ENCODE measurements at regions not wholly inside any gene's neighbourhood (a gene's known extent, or its start where the extent isn't known, plus 50 kb on each side); places are given as distances from the start of the nearest gene placed in this dataset.

DNA sequence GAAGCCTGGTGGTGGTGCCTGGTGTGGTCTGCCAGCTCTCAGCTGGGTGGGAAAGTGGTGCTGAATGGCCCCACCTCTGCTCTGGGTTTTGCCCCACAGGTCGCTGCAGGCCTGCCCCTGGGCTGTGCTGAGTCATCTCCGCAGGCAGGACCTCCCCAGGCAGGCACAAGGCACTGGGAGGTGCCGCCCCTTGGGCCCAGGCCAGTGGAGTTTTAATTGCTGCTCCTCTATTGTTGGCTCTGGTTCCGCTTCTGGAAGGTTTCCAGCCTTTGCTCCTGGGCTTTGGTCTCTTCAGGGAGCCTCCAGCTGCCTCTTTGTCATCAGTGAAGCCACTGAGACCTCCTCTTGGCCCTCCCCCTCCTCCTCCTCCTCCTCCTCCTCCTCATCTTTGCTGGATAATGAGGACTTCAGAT lies 180.3 kb upstream of the GRB10 start:
- no peak for DNase-seq

DNA sequence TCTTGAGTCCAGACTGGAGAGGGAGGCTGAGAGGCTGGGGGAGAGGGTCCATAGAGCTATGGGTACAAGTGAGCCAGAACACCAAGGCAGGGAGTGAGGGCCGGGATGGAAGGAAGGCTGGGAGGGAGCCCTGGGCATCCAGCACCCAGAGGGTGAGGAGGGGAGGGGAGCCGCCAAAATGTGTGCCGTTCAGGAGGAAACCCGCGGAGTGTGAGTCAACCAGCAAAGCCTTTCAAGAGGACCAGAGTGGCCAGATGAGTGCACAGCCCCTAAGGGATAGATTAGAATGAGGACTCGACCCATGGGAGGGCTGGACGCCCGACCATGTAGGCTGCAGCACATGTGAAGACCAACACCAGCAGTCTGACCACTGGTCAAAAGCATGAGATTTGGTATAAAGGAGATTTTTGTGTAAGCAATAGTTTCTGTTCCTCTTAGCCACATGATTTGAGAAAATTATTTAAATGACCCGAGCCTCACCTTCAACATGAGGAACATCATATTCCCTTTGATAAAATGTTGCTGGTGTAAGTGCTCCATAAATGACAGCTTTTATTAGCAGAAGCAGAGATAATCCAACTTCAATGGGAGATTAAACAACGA lies 179.7 kb upstream of the GRB10 start:
- DNase-seq: no peak

GRCh38 chr7:50960621-50961310 lies 178.1 kb upstream of the GRB10 start:
- no peak for DNase-seq

DNA sequence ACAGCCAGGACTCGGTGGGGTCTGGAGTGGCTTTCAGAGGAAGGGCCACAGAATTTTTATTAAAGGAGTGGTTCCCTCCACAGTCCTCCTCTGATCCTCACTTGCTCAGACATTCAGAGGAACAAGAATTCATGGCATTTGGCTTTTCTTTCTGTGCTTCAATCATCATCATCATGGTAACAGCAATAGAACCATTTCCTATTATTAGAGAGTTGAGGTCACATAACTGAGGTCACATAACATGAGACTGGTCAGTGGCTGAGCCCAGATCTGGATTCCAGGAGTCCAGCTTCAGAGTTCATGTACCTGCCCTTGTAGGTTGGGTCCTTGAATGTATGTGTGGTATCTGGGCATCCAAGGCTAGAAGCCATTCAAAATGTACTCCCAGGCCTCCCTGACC lies 177.3 kb upstream of the GRB10 start:
- DNase-seq: no peak

DNA sequence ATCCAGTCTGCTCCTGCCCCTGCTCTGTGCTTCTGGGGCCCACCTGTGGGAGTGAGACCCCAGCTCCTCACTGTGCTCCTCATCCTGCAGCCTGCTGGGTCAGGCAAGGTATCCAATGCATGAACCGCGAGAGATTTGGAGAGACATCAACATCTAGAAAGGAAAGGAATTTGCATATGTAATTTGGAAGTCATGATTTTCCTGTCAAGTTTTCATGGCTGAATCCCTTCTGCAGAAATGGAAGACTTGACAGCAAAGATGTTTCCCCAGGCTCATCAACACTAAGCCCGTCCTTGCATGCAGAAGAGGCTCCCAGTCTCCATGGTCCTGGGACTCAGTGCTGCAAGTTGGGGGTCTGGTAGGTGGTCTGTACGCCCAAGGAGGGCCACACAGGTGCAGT lies 176.9 kb upstream of the GRB10 start:
- no peak for DNase-seq

GRCh38 chr7:50957855-50958254 lies 175.2 kb upstream of the GRB10 start:
- DNase-seq: no peak

- no peak for DNase-seq
These were observed 174.7 kb upstream of the GRB10 start for GRCh38 chr7:50957431-50957830.

GRCh38 chr7:50956522-50957155 lies 173.9 kb upstream of the GRB10 start:
- no peak for DNase-seq

DNA sequence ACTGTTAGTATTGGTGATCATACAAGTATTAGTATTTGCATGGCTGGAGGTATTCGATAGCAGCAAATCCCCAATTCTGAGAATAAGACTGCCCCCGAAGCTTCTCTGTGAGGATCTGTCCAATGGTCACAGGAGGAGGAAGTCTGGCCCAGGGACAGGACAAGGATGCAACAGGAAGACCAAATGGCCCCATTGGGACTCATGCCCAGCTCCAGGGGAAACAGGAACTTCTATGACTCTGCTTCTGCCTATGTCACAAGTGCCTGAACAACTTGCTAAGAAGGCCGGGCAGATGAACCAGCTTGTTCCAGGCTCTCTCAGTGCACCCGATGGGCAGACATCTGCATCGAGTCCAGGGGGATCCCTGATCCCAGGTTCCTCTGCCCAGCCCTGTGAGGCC lies 172.0 kb upstream of the GRB10 start:
- no peak for DNase-seq

DNA sequence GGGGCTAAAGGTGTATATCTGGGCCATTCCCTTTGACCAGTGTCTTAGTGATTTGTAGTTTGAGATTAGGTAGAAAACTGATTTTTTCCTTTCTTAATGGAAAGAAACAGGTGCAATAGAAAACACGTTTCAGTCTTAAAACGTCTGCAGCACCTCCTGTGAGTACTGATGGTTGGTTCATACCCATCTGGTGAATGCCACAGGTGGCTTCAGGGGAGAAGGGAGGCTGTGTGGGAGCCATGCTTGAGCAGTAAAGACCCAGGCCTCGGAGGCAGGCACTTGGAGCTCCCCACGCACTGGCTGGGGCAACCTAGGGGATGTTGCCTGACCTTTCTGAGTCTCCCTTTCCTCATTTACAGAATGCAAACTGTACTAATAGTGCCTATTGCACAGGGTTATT lies 171.5 kb upstream of the GRB10 start:
- DNase-seq: no peak

- DNase-seq: no peak
These were observed 171.1 kb upstream of the GRB10 start for GRCh38 chr7:50953820-50954219.

GRCh38 chr7:50953303-50953702 lies 170.6 kb upstream of the GRB10 start:
- no peak for DNase-seq

GRCh38 chr7:50952544-50952943 lies 169.8 kb upstream of the GRB10 start:
- no peak for DNase-seq

GRCh38 chr7:50952120-50952519 lies 169.4 kb upstream of the GRB10 start:
- no peak for DNase-seq

DNA sequence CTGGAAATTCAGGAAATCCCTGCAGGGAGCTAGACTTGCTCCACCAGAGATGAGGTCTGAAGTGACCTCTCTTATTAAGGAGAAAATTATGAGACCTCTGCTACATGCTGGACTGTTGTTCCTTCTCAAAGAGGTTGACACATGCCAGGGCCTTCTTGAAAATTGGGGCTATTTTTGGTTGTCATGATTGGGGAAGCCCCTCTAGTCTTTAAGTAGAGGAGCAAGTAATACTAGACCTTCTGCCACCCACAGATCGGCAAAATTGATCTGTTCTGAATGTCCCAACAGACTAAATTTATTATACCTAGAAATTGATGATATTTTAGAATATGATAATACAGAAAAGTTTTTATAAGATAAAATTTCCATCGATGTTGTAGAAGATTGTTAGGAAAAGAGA lies 160.8 kb upstream of the GRB10 start:
- no peak for DNase-seq

- DNase-seq: no peak
These were observed 158.8 kb upstream of the GRB10 start for GRCh38 chr7:50941525-50941924.

DNA sequence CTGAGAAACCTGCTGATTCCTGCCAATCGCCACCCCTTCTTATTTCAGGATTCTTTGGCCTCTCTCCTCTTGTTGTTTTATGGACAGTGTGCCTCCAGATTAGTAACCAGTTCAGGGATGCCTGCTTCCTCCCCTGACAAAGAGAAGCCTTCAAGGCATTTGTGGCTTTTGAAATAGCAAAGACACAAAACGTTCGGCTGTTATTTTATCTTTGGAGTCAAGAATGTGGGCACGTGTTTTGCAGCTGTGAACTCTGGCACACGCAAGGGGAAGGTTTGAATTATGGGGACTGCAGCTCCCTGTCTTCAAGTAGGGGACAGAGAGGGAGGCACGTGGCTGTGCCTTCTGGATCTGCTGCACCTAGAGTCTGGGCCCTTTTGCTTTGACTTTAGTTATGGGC lies 157.9 kb upstream of the GRB10 start:
- no peak for DNase-seq

DNA sequence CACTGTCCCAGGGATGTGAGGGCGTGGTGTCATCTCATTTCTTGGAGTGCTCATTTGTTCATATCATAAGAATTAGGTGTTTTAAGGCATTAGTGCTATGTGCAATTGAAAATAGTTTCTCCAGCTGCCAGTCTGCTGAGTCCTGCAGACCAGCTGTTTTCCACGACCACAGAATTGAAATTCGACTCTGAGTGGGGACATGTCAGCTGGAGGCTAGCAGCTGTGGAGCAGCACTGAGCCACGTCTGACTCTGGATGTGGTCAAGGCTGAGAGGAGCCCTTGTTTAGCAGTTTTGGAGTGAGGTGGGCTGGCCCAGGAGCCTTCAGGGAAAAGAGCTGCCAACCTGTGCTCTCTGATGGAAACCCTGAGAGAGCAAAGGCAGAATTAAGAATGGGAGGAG lies 156.3 kb upstream of the GRB10 start:
- DNase-seq: no peak

- no peak for DNase-seq
These were observed 155.0 kb upstream of the GRB10 start for GRCh38 chr7:50937727-50938126.

DNA sequence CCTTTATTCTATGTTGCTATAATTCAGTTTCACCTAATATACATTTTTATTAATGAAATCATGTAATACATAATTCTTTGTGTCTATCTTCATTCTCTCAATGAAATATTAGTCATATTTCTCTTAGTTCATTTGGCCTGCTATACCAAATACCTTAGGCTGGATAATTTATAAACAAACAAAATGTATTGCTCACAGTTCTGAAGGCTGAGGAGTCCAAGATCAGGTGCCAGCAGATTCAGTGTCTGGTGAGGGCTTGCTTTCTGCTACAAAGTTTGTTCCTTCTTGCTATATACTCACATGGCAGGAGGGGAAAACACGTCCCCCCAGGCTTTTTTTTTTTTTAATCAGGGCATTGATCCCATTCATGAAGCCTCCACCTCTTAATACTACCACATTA lies 143.4 kb upstream of the GRB10 start:
- DNase-seq: no peak

GRCh38 chr7:50923476-50923875 lies 140.8 kb upstream of the GRB10 start:
- no peak for DNase-seq

- DNase-seq: no peak
These were observed 138.6 kb upstream of the GRB10 start for GRCh38 chr7:50921114-50921813.

GRCh38 chr7:50920031-50920635 lies 137.4 kb upstream of the GRB10 start:
- DNase-seq: no peak

DNA sequence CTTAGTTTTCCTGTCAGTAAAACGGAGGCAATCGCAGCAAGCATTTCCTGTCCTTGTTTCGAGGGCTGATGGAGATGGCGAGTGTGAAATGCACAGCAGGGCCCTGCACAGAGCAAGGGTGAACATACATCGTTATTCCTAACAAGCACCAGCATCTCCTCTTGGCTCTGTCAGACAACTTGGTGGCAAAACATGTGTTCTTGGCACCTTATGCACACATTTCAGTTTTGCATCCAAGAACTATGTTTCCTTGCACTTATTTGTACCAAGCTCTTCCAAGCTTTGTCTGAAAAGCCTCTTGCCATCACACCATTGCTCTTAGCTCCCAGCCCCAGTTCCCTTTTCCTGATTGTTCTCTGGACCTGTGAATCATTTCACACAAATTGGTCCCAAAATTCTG lies 132.9 kb upstream of the GRB10 start:
- DNase-seq: no peak
